ENCODE measurements at regions not wholly inside any gene's neighbourhood (a gene's known extent, or its start where the extent isn't known, plus 50 kb on each side); places are given as distances from the start of the nearest gene placed in this dataset.

GRCh38 chr11:112829971-112830654 is 131.1 kb upstream of the NCAM1 start:
- TF ChIP-seq CTCF (IDR thresholded peaks at IDR 0.05; ENCODE audit: insufficient read depth, low read length, missing control alignments), result no peak
- POLR2A ChIA-PET, result no interaction called here
- no peak overlapping the region for H3K4me3 ChIP-seq (ENCODE audit: low read depth, low read length)
- DNase-seq (ENCODE audit: low read depth, low spot score), result no peak
- CTCF ChIA-PET, result no interaction called here

- no peak for DNase-seq (ENCODE audit: low read depth, low spot score)
- ChIA-PET CTCF (no interaction called here), POLR2A (no interaction called here)
- no peak overlapping the region for H3K4me3 ChIP-seq (ENCODE audit: low read depth, low read length)
- no peak for TF ChIP-seq CTCF (IDR thresholded peaks at IDR 0.05; ENCODE audit: insufficient read depth, low read length, missing control alignments)
These were observed 130.2 kb upstream of the NCAM1 start for GRCh38 chr11:112831041-112831440.

- ChIA-PET CTCF (no interaction called here), POLR2A (no interaction called here)
- DNase-seq (ENCODE audit: low read depth, low spot score), result no peak
- no peak overlapping the region for H3K4me3 ChIP-seq (ENCODE audit: low read depth, low read length)
- no peak for TF ChIP-seq CTCF (IDR thresholded peaks at IDR 0.05; ENCODE audit: insufficient read depth, low read length, missing control alignments)
These were observed 129.1 kb upstream of the NCAM1 start for GRCh38 chr11:112831969-112832766.

- TF ChIP-seq CTCF (IDR thresholded peaks at IDR 0.05; ENCODE audit: insufficient read depth, low read length, missing control alignments), result no peak
- no peak overlapping the region for H3K4me3 ChIP-seq (ENCODE audit: low read depth, low read length)
- ChIA-PET POLR2A (no interaction called here), CTCF (no interaction called here)
- no peak for DNase-seq (ENCODE audit: low read depth, low spot score)
These were observed 126.9 kb upstream of the NCAM1 start for GRCh38 chr11:112834277-112834755.

GRCh38 chr11:112835591-112836255 is 125.5 kb upstream of the NCAM1 start:
- CTCF ChIA-PET, result no interaction called here
- POLR2A ChIA-PET, result no interaction called here
- TF ChIP-seq CTCF (IDR thresholded peaks at IDR 0.05; ENCODE audit: insufficient read depth, low read length, missing control alignments), result no peak
- DNase-seq (ENCODE audit: low read depth, low spot score), result no peak
- no peak overlapping the region for H3K4me3 ChIP-seq (ENCODE audit: low read depth, low read length)

GRCh38 chr11:112836256-112836602 is 125.0 kb upstream of the NCAM1 start:
- ChIA-PET CTCF (no interaction called here), POLR2A (no interaction called here)
- no peak overlapping the region for H3K4me3 ChIP-seq (ENCODE audit: low read depth, low read length)
- TF ChIP-seq CTCF (IDR thresholded peaks at IDR 0.05; ENCODE audit: insufficient read depth, low read length, missing control alignments), result no peak
- no peak for DNase-seq (ENCODE audit: low read depth, low spot score)
